HG03342 (cell line): ENCODE measurements at regions not wholly inside any gene's neighbourhood (a gene's known extent, or its start where the extent isn't known, plus 50 kb on each side); places are given as distances from the start of the nearest gene placed in this dataset.
"Not testable (repeated sequence)": the region's sequence is repeated elsewhere in the genome, so short reads cannot be mapped to it uniquely, and the experiment has no call there.

Source experiments
- ATAC-seq: cut with Tn5 transposase; IDR thresholded peaks from one replicate; pipeline ENCODE4 v1.9.1; 2021; ENCODE audit warnings: mild to moderate bottlenecking, moderate library complexity; ENCODE audit not compliant: unreplicated experiment

DNA sequence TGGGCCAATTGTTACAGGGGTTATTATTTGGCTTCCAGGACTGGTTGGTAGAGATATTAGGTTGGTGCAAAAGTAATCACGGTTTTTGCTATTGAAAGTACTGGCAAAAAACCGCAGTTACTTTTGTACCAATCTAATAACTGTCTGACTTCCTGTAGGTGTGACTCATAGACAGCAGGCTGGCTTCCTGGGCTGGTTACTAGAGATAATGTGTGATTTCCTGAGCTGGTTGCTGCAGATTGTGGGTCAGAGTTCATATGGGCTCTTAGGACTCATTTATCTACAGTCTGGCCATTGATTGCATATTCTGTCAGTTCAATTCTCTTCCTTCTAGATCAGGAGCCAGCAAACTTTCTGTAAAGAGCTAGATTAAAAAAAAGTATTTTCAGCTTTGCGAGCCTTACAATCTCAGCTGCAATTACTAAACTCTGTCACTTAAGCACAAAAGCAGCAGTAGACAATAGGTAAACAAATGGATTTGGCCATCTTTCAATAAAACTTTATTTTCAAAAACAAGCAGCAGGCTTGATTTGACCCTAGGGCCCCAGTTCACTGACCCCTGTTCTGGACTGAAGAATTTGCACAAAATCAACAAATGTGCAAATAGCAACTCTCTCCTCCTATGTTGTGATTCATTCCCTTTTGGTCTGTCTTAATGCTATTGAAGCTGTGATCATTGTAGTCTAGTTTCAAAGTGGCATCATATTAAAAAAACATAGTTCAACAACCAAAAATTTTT is 50.8 kb upstream of the BOD1L1 start:
- no peak for ATAC-seq

DNA sequence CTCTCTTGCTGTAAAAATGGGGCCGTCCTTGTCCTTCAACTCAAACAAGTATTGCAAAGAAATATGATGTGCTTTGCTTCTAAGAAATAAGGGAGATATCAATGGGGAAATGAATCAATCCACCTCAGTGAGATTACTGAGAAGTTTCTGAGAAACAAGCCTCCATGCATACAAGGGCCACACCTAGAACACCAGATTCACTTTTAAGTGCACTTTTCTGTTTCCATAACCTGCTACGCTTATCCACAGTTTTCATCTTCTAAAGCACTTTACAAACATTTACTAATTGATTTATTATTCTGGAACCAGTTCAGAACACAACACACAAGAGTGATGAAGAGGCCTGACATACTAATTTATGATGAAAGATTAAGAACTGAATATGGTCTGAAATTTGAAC is 54.0 kb upstream of the BOD1L1 start:
- no peak for ATAC-seq

DNA sequence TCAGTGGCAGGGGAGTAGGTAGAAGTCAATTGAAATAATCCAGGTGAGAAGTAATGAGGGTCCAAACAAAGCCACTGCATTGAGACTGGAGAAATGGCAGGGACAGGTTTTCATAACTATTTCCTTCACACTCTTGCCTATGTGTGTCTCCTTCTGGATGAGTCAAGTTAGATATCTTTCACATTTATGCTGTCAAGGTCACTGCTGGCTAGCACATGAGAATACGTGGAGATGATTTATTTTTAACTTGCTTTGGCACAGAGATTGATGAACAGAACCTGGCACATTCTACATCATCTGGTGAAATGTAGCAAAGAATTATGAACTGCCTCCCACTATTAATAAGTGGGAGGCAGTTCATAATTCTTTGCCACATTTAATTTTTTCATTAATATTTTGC is 66.7 kb upstream of the BOD1L1 start:
- no peak for ATAC-seq

DNA sequence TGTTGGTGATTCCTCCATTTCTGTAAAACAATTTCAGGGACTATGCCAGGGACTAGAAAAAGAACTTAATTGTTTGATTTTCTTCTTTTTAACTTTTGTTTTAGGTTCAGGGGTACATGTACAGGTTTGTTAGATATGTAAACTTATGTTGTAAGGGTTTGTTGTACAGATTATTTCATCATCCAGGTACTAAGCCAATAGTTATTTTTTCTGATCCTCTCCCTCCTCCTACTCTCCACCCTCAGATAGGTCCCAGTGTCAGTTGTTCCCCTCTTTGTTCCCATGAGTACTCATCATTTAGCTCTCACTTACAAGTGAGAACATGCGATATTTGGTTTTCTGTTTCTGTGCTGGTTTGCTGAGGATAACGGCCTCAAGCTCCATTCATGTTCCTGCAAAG is 70.8 kb upstream of the BOD1L1 start:
- ATAC-seq = no peak

DNA sequence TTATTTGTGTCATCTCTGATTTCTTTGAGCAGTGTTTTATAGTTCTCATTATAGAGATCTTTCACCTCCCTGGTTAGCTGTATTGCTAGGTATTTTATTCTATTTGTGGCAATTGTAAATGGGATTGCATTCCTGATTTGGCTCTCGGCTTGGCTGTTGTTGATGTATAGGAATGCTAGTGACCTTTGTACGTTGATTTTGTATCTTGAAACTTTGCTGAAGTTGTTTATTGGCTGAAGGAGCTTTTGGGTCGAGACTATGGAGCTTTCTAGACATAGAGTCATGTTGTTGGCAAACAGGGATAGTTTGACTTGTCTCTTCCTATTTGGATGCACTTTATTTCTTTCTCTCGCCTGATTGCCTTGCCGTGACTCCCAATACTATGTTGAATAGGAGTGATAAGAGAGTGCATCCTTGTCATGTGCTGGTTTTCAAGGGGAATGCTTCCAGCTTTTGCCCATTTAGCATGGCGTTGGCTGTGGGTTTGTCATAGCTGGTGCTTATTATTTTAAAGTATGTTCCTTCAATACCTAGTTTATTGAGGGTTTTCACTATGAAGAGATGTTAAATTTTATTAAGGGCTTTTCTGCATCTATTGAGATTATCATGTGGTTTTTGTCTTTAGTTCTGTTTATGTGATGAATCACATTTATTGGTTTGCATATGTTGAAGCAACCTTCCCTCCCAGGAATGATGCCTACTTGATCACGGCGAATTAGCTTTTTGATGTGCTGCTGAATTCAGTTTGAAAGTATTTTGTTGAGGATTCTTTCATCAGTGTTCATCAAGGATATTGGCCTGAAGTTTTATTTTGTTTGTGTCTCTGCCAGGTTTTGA is 72.7 kb upstream of the BOD1L1 start:
- ATAC-seq = no peak

DNA sequence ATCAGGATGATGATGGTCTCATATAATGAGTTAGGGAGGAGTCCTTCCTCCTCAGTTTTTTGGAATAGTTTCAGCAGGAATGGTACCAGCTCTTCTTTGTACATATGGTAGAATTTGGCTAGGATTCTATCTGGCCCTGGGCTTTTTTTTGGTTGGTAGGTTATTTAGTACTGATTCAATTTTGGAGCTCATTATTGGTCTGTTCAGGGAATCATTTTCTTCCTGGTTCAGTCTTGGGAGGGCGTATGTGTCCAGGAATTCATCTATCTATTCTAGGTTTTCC is 73.3 kb upstream of the BOD1L1 start:
- not testable (repeated sequence) for ATAC-seq

DNA sequence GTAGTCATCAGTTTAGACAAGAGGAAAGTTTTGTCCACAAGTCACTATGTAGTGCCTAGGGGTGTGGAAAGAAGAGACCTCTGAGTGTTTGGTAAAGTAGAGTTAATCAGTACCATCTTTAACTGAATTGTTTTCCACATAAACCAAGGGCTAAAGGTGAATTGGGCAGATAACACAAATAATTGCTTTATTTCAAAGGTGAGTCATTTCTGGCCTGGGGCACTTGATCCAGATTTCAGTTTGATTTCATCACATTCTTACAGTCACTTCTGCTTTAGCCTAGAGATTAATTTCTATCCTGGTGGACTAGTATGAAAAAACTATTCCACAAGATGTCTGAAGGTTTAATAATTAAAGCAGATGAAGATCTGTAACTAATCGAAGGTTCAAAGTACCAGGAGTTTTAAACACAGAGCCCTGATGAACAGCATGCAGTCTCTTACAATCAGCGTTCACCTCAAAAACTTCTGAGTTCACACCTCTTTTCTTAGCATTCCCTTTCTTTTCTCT is 74.5 kb upstream of the BOD1L1 start:
- ATAC-seq = no peak

DNA sequence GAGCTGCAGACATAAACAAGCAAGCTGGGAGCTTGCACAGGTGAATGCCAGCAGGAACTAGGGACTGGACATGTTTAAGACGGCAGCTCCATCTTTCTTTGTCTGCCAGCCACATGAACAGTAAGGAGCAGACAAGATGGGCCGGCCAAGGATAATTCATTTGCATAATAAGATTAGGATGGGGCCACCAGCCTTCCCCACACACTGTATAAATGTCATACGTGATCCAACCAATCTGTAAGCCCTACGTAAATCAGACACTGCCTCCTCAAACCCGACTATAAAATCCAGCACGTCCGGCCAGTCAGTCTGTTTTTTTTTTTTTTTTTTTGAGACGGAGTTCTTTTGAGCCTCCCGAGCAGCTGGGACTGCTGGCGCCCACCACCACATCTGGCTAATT is 75.6 kb upstream of the BOD1L1 start:
- ATAC-seq = no peak

DNA sequence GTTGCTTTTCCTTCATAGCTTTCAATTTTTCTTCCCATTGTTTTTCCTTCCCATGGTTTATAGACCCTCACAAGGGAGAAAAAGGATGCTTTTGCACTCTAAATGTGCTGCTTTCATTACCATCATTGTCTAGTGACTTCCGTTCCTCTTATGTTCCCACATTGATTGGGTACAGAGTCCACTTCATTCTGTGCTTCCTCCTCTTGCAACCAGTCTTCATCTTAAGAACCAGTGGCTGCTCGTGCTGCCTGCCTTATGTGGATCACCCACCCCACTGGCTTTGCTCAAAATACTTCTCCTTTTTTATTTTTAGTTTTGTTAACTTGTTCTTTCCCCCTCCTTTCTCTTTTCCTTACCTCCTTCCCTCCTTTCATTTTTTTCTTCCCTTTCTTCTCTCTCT is 76.5 kb upstream of the BOD1L1 start:
- no peak for ATAC-seq

DNA sequence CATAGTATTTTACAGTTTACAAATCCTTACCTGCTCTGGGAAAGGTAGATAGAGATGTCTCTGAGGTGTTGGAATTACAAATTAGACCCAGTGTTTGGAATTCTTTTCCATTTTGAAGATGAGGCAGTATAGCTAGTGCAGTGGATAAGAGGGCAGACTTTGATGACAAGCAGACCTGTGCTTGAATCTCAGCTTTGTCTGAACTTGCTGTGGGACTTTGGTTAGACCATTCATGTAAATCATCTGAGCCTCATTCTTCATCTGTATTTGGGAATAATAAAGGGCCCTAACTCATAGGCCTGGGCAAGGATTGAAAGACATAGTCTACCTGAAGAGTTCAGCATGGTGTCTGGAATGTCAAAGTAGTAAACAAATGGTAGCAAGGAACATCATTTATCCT is 77.2 kb upstream of the BOD1L1 start:
- no peak for ATAC-seq

DNA sequence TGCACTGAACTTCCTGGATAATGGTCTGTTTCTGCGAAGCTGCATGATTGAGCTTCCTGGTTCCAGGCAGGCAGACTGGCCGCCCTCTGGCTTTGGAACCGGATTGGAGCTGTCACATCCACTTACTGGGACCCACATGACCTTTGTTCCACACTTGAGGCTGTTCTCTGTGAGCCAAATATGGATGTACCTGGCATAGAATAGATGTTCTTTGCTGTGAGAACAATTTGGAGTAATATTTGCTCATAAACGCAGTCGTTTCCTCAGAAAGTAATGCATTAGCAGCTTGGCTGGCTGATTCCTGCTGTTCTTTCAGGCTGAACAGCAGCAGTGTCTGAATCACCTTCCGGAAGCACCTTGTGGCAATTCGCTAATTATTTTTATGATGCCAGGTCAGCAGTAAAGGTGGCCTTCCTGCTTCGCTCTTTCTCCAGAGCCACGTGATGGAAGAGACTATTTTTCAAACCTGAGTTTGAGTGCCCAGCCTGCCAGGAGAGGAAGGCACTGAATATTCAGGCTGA is 78.1 kb upstream of the BOD1L1 start:
- no peak for ATAC-seq

DNA sequence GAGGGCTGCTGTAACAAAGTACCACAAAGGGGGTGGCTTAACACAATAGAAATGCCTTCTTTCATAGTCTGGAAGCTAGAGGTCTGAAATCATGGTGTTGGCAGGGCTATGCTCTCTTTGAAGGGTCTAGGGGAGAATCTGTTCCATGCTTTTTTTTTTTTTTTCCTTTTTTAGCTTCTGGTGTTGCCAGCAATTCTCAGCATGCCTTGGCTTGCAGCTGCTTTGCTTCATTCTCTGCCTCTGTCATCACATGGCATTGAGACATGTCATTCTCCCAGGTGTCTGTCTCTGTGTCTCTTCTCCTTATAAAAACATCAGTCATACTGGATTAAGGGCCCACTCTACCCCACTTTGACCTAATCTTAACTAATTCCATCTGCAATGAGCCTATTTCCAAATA is 78.6 kb upstream of the BOD1L1 start:
- ATAC-seq = no peak

DNA sequence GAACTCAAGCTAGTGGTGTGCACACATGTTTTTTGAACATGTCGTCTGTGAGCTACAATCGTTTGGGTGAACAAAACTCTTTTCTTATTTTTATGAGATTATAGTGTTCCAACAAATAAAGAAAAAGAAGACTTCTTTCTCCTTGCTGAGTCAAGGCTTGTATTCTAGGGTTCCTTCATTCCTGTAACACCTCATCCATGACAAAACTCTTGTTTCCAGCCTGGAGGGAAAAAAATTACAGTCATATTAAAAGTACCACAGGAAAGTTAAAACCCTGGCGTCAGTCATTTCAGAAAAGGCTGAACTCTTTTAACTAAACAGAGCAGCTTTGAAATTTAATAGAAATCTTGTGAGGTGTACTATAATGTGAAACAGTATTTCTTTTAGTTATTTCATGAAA is 79.2 kb upstream of the BOD1L1 start:
- no peak for ATAC-seq

DNA sequence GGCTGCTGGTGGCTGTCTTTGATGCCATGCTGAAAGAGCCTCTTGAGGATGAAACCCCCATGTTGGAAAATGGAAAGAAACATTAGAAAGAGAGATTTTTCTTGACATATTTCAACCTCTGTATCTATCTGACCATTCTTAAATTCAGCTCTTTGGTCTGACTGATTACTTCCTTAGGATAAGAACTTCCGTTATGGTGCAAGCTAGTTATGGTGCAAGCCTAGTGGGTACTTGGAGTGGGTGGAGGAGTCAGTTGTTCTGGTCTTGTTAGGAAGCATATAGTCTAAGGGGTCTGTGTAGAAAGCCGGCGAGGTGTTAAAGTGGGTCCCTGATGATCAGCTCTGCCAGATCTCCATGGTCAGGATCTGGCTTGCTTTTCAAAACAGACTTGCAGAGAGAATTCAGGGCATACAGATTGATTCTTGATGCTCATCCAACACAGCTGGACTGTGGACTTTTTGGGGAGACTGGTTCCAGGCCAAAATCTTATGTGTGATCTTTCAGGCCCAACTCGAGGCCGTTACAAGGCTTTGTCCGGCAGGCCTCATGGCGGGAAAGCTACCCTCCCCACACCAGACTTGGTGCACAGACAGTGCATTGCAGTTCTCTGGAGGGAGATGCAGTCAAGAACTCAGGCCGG is 82.8 kb upstream of the BOD1L1 start:
- no peak for ATAC-seq

DNA sequence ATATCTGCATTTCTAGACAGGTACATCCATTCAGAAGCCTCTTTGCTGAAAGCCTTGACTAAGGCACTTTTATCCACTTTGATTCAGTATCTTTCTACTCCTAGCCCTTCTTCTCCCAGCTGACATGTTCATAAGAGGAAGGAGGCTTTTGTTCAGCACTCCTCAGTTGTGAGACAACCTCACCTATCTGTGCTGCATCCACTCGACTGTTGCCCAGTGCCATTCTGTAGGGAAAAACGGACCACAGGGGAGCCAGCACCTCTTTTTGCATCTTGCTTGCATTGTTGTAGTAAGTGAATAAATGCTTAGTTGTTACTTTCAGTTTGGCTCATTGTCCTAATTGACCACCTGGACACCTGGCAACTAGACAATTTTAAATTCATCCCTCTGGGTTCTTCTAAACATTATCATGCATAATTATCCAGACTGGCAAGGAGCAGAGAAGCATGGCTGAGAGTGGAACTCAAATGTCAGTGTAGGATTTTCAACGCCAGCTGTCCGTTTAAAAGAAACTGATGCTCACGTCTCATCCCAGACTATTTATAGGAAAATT is 83.8 kb upstream of the BOD1L1 start:
- ATAC-seq = no peak

DNA sequence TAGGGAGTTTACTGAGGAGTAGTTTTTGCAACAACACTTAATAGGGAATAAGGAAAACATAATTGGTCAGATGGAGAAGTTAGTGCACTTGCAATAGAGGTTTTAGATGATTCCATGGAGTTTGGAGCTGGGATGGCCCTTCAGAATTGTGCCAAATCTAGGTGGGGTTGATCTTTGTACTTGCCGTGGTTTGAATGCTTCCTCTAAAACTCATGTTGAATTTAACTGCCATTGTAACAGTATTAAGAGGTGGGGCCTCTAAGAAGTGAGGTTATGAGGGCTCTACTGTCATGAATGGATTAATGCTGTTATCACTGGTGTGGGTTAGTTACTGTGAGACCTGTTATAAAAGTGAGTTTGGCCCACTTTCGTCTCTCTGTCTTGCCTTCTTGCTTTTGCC is 94.4 kb upstream of the BOD1L1 start:
- no peak for ATAC-seq

DNA sequence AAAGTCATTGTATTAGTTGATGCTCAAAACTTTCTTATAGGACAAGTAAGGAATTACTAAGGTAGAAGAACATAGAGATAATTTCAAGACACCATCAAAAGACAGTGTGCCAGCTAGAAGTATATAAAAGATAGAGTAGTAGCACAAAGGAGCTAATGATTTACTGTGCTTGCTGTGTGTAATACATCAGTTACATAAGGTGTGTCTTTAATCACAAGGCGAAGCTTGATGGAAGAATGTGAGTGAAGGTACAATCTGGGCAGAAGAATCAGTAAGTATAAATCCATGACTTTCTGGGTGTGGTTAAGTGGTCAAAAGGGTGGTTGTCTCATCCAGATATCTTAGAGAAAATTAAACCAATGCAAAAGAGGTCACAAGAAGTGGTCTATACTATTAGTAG is 95.1 kb upstream of the BOD1L1 start:
- no peak for ATAC-seq

DNA sequence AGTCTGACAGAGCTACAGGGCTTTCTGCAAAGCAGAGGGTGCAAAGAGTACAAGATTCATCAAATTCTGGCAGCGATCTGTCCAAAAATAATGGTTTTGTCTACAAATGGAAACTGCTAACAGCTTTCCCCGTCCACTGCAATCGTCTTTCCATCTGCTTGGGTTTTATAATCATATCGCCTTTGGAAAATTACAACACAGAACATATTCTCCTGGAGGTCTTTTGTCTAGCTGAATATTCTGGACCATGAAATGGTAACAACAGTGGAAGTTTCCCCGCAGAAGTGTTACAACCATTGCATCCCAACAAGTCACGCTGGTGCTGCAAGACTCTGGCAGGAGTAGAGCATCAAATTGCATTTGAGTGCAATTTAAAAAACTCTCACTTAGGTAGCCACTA is 101.2 kb upstream of the BOD1L1 start:
- no peak for ATAC-seq

DNA sequence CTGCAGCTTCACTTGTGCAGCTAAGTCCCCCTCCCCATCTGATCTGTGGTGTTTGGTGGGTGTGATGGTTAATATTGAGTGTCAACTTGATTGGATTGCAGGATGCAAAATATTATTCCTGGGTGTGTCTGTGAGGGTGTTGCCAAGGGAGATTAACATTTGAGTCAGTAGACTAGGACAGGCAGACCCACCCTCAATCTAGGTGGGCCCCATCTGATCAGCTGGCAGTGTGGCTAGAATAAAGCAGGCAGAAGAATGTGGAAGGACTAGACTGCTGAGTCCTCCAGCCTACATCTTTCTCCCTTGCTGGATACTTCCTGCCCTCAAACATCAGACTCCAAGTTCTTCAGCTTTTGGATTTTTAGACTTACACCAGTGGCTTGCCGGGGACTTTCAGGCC is 103.5 kb upstream of the BOD1L1 start:
- no peak for ATAC-seq

DNA sequence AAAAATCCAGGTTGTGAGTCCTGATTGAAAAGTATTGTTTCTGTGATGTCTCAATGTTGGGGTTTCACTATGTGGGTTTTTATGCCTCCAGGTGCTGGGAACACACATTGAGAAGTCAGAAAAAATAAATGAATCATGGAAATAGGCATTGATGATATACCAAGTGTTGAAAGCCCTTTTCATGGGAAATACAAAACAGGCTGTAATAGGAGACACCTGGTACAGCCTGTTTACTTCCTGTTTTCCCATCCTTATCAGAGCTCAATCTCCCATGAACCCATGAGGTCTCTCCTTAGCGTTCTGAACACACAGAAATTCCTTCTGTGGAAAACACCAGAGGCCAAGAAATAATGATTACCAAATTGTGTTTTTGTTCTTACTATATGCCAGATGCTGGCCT is 106.3 kb upstream of the BOD1L1 start:
- ATAC-seq = no peak

DNA sequence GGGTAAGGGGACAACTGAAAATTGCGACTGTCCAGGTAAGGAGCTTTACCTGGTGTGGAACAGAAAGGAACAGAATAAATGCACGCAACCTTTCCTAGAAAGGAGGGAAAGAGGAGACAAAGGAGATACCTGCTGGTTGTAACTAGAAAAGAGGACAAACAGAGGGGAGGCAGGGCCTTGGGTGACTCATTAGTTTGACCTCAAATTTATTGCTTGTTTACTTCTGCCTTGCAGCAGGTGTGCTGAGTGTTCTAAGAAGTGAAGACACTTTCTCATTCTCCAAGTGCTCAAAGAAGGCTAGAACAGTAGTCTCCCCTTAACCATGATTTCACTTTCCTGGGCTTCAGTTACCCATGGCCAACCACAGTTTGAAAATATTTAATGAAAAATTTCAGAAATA is 123.1 kb upstream of the BOD1L1 start:
- no peak for ATAC-seq

DNA sequence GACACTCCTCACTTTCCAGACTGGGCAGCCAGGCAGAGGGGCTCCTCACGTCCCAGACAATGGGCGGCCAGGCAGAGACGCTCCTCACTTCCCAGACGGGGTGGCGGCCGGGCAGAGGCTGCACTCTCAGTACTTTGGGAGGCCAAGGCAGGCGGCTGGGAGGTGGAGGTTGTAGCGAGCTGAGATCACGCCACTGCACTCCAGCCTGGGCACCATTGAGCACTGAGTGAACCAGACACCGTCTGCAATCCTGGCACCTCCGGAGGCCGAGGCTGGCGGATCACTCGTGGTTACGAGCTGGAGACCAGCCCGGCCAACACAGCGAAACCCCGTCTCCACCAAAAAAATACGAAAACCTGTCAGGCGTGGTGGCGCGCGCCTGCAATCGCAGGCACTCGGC is 134.1 kb upstream of the BOD1L1 start:
- not testable (repeated sequence) for ATAC-seq
